ENCODE measurements at regions not wholly inside any gene's neighbourhood (a gene's known extent, or its start where the extent isn't known, plus 50 kb on each side); places are given as distances from the start of the nearest gene placed in this dataset.
"Not testable (repeated sequence)": the region's sequence is repeated elsewhere in the genome, so short reads cannot be mapped to it uniquely, and the experiment has no call there.

DNA sequence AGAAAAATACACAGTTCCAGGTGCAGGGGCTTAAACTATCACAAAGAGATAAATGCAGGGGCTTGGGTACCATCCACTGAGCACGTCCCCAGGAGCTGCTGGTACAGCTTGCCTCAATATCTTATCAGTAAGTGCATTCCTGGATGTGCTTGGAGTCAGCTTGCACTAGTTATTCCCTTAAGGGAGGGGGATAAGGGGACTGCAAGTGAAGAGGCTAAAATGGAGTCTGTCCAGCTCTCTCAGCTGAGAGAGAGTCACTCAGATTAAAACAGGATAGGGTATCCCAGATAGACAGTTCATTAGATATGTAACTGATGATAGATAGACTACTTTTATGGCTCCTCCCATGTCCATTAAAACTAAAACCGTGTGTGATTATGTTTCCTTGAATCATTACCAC is 82.5 kb downstream of the PRR15 start:
- not testable (repeated sequence) for H3K27ac Mint-ChIP-seq; H3K4me1 Mint-ChIP-seq; H3K27me3 ChIP-seq (ENCODE audit: insufficient read depth); H3K4me3 Mint-ChIP-seq; H3K27me3 Mint-ChIP-seq (ENCODE audit: insufficient read depth, low read depth, poor library complexity); ATAC-seq; H3K27ac ChIP-seq (ENCODE audit: low read depth); DNase-seq (ENCODE audit: low spot score); H3K36me3 Mint-ChIP-seq (ENCODE audit: low read depth); H2AFZ ChIP-seq; H3K4me2 ChIP-seq; H3K9me3 Mint-ChIP-seq; H3K79me2 ChIP-seq (replicated peaks; ENCODE audit: insufficient read depth); H4K20me1 ChIP-seq (replicated peaks; ENCODE audit: insufficient read depth); H3K9me2 ChIP-seq (ENCODE audit: insufficient read depth); H3F3A ChIP-seq (replicated peaks; ENCODE audit: low read depth); H3K36me3 ChIP-seq (ENCODE audit: insufficient read depth); H3K4me3 ChIP-seq; H3K4me1 ChIP-seq (ENCODE audit: insufficient read depth)

DNA sequence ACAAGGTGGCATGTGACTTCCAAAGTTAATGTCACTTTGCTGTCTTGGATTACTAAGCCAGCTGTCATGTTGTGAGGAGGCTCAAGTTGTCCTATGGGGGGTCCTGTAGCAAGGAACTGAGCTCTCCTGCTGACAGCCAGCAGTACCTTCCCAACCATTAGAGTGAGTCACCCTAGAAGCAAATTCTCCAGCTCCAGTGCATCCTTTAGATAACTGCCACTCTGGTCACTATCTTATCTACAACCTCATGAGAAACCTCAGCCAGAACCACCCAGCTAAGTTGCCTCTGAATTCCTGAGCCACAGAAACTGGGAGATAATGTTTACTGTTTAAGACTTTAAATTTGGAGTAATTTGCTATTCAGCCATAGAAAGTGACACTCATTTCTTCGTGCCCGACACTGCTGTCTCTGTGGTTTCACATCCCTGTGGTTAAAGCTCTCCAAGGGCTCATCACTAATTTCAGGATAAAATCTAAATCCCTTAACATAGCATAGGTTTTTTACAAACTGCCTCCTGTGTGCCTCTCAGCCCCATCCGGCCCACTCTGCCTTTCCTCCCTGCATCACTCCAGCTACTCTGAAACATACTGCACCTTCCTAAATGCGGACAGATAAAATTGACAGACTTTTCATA is 83.5 kb downstream of the PRR15 start:
- Histone ChIP-seq H3K27me3 (ENCODE audit: insufficient read depth) (no peaks in the 10 kb centered on the region), H3K4me2 (no peak overlapping the region), H3F3A (replicated peaks; ENCODE audit: low read depth) (no peaks in the 10 kb centered on the region), H3K27ac (ENCODE audit: low read depth) (no peak overlapping the region), H4K20me1 (replicated peaks; ENCODE audit: insufficient read depth) (no peaks in the 10 kb centered on the region), H3K4me3 (no peak overlapping the region), H3K79me2 (replicated peaks; ENCODE audit: insufficient read depth) (no peaks in the 10 kb centered on the region), H3K36me3 (ENCODE audit: insufficient read depth) (no peaks in the 10 kb centered on the region), H3K9me2 (ENCODE audit: insufficient read depth) (no peaks in the 10 kb centered on the region), H2AFZ (no peak overlapping the region), H3K4me1 (ENCODE audit: insufficient read depth) (no peaks in the 10 kb centered on the region)
- no peaks in the 10 kb centered on the region for H3K4me1 Mint-ChIP-seq
- no peak overlapping the region for H3K27ac Mint-ChIP-seq
- H3K27me3 Mint-ChIP-seq (ENCODE audit: insufficient read depth, low read depth, poor library complexity) = peaks cover 2% of the 10 kb centered on the region
- no peaks in the 10 kb centered on the region for H3K36me3 Mint-ChIP-seq (ENCODE audit: low read depth)
- no peaks in the 10 kb centered on the region for H3K9me3 Mint-ChIP-seq
- DNase-seq (ENCODE audit: low spot score) (no peak), ATAC-seq (no peak)
- no peak for TF ChIP-seq ZNF114 (CRISPR knock-in tag; IDR thresholded peaks at IDR 0.05)
- no peak for TF ChIP-seq EZH2phosphoT487 (IDR thresholded peaks at IDR 0.05; ENCODE audit: unreplicated experiment)
- TF ChIP-seq, protein P1, sequence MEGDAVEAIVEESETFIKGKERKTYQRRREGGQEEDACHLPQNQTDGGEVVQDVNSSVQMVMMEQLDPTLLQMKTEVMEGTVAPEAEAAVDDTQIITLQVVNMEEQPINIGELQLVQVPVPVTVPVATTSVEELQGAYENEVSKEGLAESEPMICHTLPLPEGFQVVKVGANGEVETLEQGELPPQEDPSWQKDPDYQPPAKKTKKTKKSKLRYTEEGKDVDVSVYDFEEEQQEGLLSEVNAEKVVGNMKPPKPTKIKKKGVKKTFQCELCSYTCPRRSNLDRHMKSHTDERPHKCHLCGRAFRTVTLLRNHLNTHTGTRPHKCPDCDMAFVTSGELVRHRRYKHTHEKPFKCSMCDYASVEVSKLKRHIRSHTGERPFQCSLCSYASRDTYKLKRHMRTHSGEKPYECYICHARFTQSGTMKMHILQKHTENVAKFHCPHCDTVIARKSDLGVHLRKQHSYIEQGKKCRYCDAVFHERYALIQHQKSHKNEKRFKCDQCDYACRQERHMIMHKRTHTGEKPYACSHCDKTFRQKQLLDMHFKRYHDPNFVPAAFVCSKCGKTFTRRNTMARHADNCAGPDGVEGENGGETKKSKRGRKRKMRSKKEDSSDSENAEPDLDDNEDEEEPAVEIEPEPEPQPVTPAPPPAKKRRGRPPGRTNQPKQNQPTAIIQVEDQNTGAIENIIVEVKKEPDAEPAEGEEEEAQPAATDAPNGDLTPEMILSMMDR (conservative IDR thresholded peaks at IDR 0.05; ENCODE audit: low read depth in 2 of 2) = no peak
- no peak for TF ChIP-seq CREB1 (CRISPR knock-in tag; IDR thresholded peaks at IDR 0.05; ENCODE audit: low read depth)
- TF ChIP-seq EZH2 (IDR thresholded peaks at IDR 0.05; ENCODE audit: low read depth, unreplicated experiment) = no peak
- TF ChIP-seq, protein P2, sequence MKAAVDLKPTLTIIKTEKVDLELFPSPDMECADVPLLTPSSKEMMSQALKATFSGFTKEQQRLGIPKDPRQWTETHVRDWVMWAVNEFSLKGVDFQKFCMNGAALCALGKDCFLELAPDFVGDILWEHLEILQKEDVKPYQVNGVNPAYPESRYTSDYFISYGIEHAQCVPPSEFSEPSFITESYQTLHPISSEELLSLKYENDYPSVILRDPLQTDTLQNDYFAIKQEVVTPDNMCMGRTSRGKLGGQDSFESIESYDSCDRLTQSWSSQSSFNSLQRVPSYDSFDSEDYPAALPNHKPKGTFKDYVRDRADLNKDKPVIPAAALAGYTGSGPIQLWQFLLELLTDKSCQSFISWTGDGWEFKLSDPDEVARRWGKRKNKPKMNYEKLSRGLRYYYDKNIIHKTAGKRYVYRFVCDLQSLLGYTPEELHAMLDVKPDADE (IDR thresholded peaks at IDR 0.05) = no peak
- no peak overlapping the region for H3K4me3 Mint-ChIP-seq

DNA sequence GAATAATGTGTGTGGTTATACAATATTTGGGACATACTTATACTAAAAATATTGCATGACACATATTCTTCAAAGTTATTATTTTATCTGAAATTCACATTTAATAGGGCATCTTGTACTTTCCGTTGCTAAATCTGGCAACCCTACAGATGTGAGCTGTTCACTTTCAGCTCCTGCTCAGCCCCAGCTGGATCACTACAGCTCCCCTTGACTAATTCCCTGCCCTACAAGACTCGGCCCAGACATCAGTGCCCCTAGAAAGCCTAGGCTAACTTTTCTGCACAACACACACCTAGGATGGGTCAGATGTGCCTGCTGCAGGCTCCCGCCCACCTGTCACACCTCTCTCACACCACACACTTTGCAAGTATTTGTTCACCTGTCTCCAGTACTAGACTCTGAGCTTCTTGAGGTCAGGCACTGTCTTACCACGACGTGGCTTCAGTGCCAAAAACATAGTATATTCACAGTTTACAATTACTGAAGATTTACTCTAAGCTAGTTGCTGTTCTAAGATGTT is 84.1 kb downstream of the PRR15 start:
- H3K79me2 ChIP-seq (replicated peaks; ENCODE audit: insufficient read depth); H3K4me3 Mint-ChIP-seq; H3K9me3 Mint-ChIP-seq; H4K20me1 ChIP-seq (replicated peaks; ENCODE audit: insufficient read depth); H3K27ac ChIP-seq (ENCODE audit: low read depth); H3K4me1 ChIP-seq (ENCODE audit: insufficient read depth); ATAC-seq; H2AFZ ChIP-seq; H3K4me3 ChIP-seq; H3K27me3 Mint-ChIP-seq (ENCODE audit: insufficient read depth, low read depth, poor library complexity); H3K27ac Mint-ChIP-seq; H3K36me3 Mint-ChIP-seq (ENCODE audit: low read depth); H3K36me3 ChIP-seq (ENCODE audit: insufficient read depth); H3K27me3 ChIP-seq (ENCODE audit: insufficient read depth); H3K4me1 Mint-ChIP-seq; DNase-seq (ENCODE audit: low spot score); H3K9me2 ChIP-seq (ENCODE audit: insufficient read depth); H3F3A ChIP-seq (replicated peaks; ENCODE audit: low read depth); H3K4me2 ChIP-seq: not testable (repeated sequence)

Data from GM23338 (cell line).